Activated T-cell treated with anti-CD3 and anti-CD28 coated beads for 48 hours (primary cell): ENCODE measurements at regions not wholly inside any gene's neighbourhood (a gene's known extent, or its start where the extent isn't known, plus 50 kb on each side); places are given as distances from the start of the nearest gene placed in this dataset.

Source experiments
- DNase-seq: peaks from one replicate; pipeline ENCODE4 v3.0.0-alpha.2; 2020; ENCODE audit warnings: low read depth

DNA sequence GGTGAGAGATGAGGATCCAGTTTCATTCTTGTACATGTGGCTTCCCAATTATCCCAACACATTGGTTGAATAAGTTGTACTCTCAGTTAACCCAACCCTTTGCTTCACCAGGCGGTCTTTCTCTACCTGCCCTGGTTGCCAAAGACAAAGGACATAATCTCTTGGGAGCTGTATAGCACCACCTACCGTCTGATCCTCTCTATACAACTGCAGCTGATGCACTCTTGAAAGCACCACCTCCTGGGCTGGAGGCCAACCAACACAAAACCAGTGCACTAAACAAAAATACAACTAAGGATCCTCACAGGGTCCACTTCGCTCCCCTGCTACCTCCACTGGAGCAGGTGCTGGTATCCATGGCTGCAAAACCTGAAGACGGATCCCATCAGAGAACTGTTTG lies 473.6 kb upstream of the NRXN1 start:
- DNase-seq: no peak

DNA sequence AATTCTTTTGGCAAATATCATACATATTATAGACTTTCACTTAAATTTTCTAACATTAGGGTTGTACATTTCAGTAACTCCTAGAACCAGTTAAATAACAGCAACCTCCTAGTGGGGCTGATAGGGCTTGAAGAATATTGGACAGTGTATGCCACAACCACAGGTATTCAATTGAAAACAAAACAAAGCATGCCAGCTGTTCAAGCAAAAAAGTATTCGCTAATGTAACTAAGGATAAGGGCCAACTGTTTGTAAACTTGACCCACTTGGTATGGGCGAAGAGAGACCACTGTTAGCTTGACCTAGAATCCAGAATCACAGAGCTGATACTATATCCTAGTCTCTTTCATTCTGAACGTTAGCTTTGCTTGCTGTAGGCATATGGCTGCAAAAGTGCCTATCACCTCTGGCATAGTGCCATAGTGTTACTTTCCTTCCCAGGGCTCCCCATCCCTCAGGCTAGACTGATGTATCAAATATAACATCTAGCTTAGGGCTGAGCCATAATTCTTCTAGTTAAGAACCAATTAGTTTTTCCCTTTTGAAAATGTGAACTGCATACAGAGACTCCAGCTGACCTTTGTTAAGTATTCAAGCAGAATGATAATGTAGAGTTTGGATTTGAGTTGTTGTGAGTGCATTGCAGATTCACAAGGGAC lies 458.8 kb upstream of the NRXN1 start:
- DNase-seq: no peak

DNA sequence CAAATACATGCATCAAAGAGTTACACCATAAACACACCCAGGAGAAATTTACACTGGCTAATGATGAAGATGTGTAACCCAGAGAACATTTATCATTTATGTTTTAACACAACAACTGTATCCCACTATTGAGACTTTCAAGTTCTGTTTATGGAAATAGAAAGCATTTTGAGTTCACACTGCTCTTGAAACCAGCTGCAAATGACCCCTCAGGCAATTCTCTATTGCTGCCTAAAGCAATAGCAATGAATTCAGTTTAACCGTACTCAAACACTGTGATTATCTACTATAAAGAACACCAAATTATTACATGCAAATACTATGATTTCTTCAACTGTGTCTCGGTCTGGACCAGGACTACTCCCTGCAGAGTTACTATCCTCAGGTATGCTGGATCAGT lies 452.7 kb upstream of the NRXN1 start:
- DNase-seq: no peak

DNA sequence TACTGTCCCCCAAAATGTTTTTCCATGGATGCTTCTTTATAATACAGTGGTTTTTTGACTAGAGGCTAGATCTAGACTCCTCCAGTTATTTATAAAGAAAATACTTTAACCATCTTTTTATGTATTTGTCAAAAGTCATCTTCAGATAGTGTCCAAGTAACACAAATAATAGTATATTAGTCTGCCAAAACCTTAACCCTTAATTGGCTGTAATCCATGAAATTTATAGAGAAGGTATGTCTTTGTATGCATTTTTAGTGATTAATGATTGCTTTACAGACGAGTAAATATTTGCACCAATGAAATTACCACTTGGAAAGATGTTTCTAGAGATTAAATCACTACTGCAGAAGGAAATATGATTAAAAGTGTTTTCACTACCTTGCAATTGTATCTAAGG lies 451.8 kb upstream of the NRXN1 start:
- DNase-seq: no peak

DNA sequence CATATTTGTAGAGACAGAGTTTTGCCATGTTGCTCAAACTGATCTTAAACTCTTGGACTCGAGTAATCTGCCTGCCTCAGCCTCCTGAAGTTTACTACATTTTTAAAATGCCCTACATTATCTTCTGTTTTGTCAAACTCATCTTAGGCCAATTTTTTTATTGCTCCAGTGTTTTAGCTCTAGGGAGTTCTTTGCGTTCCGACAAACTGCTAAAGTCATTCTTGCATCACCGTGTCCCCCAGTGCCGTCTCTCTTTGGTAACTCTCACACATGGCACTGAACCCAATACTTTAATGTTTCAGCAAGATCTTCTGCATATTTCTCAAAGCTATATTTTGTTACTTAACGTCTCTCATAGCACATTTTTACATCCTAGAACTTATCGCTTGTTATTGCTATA lies 440.9 kb upstream of the NRXN1 start:
- no peak for DNase-seq

DNA sequence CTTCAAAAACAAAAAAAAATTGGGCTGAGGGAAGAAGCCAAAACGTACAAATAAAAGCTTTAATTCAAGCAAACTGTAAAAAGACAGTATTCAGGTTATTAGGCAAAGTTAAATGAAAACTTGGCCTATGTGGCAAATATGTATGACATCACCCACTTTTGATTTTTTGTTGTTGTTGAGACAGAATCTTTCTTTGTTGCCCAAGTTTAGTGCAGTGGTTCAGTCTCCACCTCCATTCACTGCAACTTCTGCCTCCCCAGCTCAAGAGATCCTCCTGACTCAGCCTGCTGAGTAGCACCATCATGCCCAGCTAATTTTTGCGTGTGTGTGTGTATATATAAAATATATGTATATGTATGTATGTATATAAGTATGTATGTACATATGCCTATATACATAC lies 440.4 kb upstream of the NRXN1 start:
- DNase-seq: no peak

DNA sequence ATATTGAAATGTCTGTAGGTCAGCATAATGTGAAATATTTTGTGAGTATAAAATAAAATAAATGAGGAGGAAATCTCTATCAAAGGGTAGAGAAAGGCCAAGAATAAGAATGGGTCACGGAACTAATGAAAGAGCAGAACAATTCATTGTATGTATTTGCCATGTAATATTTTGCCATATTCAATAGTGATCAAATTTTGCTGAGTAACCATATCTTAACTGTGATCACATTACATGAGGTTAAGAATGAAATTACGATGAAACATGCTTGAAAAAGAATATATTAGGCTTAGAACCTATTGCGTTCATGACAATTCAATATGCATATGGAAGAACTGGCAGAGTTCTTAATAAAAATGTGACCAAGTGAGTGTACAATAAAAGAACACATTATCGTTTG lies 437.2 kb upstream of the NRXN1 start:
- DNase-seq: no peak

DNA sequence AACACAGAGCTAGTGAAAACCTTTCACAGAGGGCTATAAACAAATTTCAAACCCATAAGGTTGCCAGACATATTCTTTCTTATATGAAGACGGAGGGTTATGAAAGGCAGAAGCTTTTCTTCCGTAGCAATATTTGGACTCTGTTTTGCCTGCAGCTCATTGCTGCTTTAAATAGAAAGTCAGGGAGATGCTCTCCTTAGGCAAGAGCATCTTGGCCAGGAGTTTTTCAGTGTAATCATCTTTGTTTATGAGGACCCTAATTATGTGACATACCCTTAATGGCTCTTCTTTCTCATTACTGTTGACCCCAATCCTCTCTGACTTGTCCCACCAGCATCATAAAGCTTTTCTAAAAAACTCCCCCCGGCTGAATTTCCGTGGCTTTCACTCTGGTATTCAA lies 433.4 kb upstream of the NRXN1 start:
- DNase-seq: no peak

DNA sequence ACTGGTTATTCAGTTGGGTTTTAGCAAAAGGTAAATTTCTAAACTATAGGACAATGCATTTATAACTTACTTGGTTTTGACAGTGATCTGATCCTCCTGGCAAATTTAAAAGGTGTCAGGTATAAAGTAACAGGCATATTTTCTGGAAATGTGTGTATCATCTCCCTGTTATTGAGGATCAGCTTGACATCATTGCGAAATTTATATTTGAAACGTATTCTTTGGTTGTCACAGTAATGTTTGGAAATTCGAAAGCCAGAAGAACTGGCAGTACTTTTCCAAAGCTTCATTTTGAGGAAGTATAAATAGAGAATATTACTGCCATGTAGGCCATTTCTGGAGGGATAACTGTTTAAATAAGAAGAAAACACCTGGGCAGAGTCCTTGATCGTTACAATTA lies 422.2 kb upstream of the NRXN1 start:
- no peak for DNase-seq

DNA sequence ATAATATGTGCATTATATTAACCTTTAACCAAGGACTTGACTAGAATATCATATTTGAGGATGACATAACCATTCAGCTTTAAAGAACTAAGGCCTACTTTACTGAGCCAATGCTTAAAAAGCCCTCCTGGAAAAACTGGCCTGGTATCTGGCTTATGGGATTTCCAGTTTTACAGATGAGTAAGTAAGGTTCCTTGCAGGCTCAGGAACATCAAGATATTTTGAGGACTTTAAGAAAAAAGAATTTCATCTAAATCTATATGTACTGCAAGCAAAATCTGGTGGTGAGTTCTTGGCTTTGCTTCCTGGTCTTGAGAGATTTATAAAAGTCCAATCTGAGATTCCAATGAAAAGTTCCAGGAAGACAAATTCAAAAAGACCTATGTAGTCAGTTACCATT lies 417.0 kb upstream of the NRXN1 start:
- no peak for DNase-seq

DNA sequence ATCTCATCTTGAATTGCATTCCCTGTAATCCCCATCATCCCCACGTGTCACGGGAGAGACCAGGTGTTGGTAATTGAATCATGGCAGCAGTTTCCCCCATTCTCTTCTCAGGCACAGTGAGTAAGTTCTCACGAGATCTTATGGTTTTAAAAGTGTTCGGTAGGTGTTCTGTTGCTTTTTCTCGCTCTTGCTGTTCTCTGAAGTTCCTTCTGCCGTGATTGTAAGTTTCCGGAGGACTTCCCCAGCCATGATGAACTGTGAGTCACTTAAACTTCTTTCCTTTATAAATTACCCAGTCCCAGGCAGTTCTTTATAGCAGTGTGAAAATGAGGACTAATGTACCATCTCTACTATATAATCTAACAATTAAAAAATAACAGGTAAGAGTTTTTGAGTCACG lies 409.9 kb upstream of the NRXN1 start:
- DNase-seq: no peak

DNA sequence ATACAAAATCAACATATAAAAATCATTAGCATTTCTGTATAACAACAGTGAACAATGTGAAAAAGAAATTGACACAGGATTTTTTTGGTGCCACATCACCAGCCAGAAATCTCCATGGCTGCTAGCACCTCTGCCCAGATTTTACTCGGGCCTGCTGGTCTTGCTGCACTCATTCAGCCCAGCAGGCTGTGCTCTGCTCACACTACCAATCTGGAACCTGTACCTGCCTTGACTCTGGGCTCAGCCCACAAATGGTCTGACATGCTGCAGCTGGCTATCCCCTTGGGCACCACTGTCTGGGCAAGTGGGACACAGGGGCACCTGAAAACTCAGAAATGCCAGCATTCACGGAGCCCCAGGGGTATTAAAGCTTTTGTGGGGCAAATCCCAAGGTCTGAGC lies 392.5 kb upstream of the NRXN1 start:
- DNase-seq: no peak

DNA sequence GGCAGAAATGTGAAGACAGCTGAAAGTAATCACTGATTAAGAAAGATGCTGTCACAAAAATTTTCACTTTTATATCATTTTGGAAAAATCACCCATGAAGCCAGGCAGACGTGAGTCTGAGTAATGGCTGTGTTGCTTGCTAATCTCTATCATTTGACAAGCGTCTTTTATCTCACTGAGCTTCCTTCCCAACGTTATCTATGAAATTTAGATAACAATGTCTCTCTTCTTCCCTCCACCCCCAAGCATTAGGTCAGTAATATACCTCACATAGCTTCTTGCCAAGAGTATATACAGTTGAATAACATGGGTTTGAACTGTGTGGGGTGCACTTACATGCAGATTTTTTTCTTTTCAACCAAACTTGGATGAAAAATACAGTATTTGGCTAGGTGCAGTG lies 388.6 kb upstream of the NRXN1 start:
- no peak for DNase-seq

DNA sequence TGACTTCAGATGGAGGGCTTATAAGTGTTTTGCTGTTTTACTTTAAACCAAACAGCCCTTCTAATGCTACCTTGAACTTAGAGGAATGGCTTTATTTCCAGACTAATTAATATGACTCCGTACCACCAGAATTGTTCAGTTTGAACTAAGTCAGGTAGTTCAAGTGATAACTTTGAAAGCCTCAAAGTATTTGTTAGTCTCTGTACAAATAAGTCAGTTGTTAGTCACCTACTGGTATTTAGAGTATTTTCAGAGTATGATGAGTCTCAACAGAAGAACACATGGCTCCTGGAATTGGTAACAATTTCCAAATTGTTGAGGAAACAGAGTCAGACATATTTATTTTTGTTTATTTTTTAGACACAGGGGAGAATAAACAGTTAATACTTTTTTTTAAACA lies 381.8 kb upstream of the NRXN1 start:
- no peak for DNase-seq

DNA sequence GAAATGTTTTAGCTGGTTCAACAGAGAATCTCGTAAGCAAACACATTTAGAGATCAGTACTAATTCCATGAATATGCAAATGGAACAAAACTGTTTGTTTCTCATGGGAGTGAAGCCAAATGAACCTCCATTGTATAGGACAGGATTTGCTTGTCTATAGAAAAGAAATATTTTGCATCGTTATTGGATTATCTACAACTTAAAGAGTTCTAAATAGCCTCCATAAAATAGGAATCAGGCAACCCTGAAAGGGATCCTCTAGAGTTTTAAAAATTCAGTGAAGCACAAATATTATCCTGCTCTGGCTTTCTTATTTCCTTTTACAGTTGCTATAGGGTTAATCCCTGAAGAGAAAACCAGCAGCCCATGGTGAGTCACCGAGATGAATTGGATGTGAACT lies 378.4 kb upstream of the NRXN1 start:
- no peak for DNase-seq

DNA sequence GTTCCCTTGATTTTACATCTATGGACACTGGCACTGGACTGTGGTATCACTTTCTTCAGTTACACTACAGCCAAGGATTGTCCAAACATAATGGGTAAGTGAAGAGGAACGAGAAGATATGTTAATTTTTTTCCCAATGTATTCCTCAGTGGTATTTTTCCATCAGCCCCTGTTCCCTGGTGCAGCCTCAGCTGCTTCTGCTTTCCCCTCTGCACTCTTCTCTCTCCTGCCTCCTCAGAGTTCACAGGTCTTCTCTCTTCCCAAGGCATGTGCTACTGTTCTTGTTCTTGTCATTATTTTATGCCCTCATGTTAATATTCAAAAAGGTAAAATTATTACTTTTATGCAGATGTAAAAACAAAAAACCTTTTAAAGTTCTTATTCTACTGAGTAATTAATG lies 378.0 kb upstream of the NRXN1 start:
- no peak for DNase-seq

DNA sequence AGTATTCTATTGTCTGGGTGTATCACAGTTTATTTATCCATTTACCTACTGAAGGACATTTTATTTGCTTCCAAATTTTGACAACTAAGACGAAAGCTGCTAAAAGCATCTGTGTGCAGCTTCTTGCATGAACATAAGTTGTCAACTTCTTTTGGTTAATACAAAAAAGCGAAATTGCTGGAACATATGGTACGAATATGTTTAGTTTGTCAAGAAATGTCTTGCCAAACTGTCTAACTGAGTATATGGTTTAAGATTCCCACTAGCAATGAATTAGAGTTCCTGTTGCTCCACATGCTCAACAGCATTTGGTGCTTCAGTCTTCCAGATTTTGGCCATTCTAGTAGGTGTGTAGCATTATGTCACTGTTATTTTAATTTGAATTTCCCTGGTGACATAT lies 372.3 kb upstream of the NRXN1 start:
- DNase-seq: no peak

DNA sequence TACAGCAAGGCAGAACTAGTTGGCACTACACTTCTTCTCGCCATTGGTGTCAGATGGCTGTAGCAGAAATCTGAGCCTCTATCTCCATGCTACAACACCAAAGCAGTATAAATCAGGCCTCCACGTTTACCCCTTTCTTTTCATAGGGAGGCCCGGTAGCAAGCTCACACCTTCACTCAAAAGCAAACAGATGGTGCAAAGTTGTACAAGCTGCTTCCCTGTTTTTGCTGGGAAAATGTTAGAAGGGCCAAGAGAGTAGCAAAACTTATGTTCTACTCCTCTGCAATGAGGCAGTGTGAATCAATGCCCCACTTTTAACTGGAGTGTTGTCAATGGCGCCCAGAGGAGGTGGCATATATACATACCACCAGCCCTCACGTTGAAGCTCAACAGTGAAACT lies 369.6 kb upstream of the NRXN1 start:
- DNase-seq: no peak

DNA sequence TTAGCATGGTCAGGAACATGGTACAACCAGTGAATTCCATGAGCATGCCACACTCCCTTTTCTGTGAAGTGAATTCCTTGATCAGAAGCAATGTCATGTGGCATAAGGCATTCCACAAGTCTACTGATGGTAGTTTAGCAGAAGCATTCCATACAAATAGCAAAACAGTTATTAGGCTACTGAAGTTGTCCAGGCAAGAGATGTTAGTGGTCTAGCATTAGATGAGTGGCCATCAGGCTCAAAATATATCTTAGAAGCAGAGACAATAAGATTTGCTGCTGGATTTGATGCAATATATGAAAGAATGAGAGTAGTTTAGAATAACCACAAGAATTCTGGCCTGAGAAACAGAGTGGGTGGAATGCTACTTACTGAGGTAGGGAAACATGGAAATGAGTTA lies 355.3 kb upstream of the NRXN1 start:
- no peak for DNase-seq

DNA sequence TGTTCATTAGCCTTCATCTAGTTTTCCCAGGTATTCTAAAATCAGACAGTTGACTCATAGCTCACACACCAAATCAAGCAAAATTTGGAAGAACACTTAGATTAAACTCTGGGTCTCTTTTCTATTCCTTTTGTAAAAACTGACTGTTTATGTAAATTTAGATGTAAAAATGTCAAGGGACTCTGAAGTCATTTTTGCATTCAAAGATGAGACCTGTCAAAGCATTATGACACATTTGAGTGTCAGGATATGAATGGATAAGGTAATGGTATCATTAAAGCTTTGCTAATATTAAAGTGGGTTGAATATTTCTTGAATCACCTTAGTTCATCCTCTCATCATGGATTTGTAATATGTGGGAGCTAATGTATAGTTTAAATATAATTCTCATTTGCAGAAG lies 348.1 kb upstream of the NRXN1 start:
- DNase-seq: no peak

DNA sequence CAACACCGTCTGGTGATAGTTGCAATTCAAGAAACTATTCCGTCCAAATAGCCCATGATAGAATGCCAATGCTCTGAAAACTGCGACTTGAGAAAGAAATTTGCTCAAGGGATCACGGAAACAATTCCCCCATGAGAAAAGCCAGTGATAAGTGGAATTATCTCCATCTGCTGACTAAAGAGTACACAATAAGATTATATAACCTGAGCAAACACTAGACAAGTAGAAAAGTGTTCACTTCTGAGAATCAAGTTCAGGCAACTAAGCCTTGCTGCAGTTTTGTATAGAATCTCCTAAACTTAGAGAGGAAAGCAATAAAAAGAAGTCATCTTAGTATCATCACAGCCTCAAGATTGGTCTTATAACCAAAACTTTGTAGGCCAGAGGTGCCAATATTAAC lies 336.3 kb upstream of the NRXN1 start:
- DNase-seq: no peak

DNA sequence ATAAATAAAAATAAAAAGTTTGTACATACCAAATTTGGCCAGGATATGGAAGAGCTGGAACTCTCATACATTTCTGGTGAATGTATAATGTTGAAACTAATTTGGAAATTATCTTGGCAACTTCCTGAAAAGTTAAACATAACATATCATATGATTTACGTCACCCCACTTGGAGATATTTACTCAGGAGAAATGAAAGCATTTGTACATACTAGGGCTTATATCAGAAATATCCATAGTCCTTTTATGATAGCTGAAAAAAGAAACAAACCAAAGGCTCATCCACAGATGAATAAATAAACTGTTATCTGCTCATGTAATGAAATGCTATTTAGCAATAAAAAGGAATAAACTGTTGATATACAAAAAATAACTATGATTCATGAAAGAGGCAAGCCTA lies 318.2 kb upstream of the NRXN1 start:
- no peak for DNase-seq

DNA sequence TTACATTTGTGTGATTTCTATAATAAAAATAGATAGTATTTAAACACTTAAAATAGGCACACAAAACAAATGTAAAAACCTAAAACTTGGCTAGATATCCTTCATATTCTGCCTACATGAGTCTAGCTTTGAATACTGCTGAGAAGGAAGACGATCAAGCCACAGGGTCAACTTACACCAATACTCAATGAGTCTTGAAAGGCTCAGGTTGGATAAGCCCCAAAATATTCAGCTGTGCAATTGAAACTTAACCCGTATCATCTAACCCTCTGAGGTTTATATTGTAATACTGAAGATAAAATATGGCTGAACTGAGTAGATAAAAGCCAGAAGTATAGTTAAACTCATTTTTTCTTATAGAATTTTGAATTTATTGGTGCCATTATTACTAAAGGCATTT lies 313.0 kb upstream of the NRXN1 start:
- no peak for DNase-seq

DNA sequence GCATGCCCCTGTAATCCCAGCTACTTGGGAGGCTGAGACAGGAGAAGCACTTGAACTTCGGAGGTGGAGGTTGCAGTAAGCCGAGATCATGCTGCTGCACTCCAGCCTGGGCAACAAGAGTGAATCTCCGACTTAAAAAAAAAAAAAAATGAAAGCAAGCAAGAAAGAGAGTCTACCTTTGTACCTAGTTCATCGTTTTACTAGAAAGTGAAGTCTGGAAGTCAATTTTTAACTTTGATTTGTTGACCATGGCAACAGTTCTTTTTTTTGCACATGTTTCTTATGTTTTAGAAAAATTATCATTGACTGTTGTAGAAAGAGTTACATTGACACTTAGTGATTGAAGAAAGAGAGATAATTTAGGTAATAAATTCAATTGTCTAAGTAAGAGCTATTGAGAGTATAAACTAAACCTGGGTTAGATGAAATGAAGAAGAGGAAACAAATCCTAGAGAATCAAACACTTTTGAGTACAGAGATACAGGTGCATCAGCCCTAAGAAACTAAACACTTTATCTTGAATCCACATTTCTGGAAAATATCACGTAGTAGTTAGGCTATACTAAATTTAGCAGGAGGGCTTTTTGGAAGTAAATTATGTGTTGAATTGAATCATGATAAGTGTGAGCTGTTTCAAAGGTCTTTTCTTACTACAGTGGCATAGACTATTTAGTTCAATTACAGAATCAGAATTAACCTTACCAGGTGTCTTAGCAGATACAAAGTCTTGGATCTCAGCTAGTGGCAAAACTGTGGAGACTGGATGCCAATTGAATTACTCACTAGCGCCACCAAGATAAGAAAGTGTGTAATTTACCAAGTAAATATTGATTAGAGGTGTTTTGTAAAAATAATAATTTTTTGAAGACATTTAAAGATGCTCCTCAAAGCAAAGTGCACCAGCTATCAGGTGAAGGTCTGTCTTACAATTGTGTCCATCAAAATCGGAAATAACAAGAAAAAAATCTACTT lies 303.4 kb upstream of the NRXN1 start:
- DNase-seq: no peak
